GM12878 (cell line): ENCODE measurements at regions not wholly inside any gene's neighbourhood (a gene's known extent, or its start where the extent isn't known, plus 50 kb on each side); places are given as distances from the start of the nearest gene placed in this dataset.

Experiments
- ATAC-seq: fragments of 200-7000 bp; cut with Tn5 transposase; 3 replicates; pipeline ENCODE4 v1.9.1; 2020; ENCODE audit warnings: mild to moderate bottlenecking, moderate library complexity
- BruUV-seq: library from RNA; stranded (reverse); fragments of 400-500 nt; replicated peaks from 2 replicates; lab custom pipeline; 2021; lab: Mats Ljungman, UMichigan
- CTCF ChIA-PET: fragments of 300-600 bp; sonication (Branson Sonifier 250); formaldehyde crosslinking; extraction: SDS; loops from one replicate; lab custom pipeline; 2021; ENCODE audit warnings: inconsistent platforms; lab: Yijun Ruan, JAX
- POLR2A ChIA-PET: fragments of 350-600 bp; formaldehyde crosslinking; extraction: SDS; loops from one replicate; lab custom pipeline; 2021; ENCODE audit warnings: inconsistent platforms; lab: Charles Lee
- RAD21 ChIA-PET: fragments of 300-600 bp; sonication (Branson Sonifier 250); formaldehyde crosslinking; loops from one replicate; lab custom pipeline; 2023; ENCODE audit warnings: antibody characterized with exemption; ENCODE audit not compliant: unreplicated experiment; lab: Charles Lee
- SMC1A ChIA-PET: fragments of 300-600 bp; sonication (Branson Sonifier 250); formaldehyde crosslinking; loops from one replicate; lab custom pipeline; 2023; ENCODE audit not compliant: unreplicated experiment, uncharacterized antibody; lab: Charles Lee
- DNase-seq: peaks from one replicate; pipeline ENCODE4 v3.0.0-alpha.2; 2011; ENCODE audit warnings: low read depth, low spot score
- FAIRE-seq: peaks from 3 replicates; lab custom pipeline; 2011; peaks lifted over from hg19 to GRCh38; lab: Jason Lieb, UNC
- H2AFZ ChIP-seq: 2 replicates; pipeline ENCODE4 v1.6.0; 2011; ENCODE audit warnings: low read depth, low read length, control low read depth; ENCODE audit not compliant: control insufficient read depth
- H3K27ac ChIP-seq: 2 replicates; pipeline ENCODE4 v1.5.1; 2011; ENCODE audit warnings: control low read depth; ENCODE audit not compliant: control insufficient read depth, insufficient read depth
- H3K27me3 ChIP-seq, 2 experiments: replicated peaks in 1 of 2; 2 replicates each; pipeline versions ENCODE4 v1.6.0 to v1.6.1; 2011; ENCODE audit warnings: low read length in 1 of 2; ENCODE audit not compliant: control insufficient read depth in 2 of 2, insufficient read depth in 2 of 2
- H3K36me3 ChIP-seq, 2 experiments: 2 replicates each; pipeline ENCODE4 v1.5.1; 2011; ENCODE audit warnings: low read length in 1 of 2; ENCODE audit not compliant: control insufficient read depth in 2 of 2, insufficient read depth in 2 of 2
- H3K4me1 ChIP-seq: 2 replicates; pipeline ENCODE4 v1.6.1; 2011; ENCODE audit warnings: mild to moderate bottlenecking, low read length, moderate library complexity, mixed read lengths; ENCODE audit not compliant: control insufficient read depth, insufficient read depth
- H3K4me2 ChIP-seq: 2 replicates; pipeline ENCODE4 v1.6.0; 2011; ENCODE audit warnings: control low read depth; ENCODE audit not compliant: control insufficient read depth, insufficient read depth
- H3K4me3 ChIP-seq: fragments of 200-600 bp; sonication (generic); 2 replicates; pipeline ENCODE4 v1.5.1; 2016
- H3K79me2 ChIP-seq: 2 replicates; pipeline ENCODE4 v1.6.0; 2011; ENCODE audit warnings: low read length; ENCODE audit not compliant: control insufficient read depth, insufficient read depth
- H3K9ac ChIP-seq: 2 replicates; pipeline ENCODE4 v1.8.0; 2011; ENCODE audit warnings: low read length, control low read depth, mixed read lengths; ENCODE audit not compliant: control insufficient read depth, insufficient read depth
- H3K9me3 ChIP-seq: replicated peaks from 3 replicates; pipeline ENCODE4 v1.5.1; 2011; ENCODE audit warnings: mild to moderate bottlenecking, low read length; ENCODE audit not compliant: control insufficient read depth, insufficient read depth
- H4K20me1 ChIP-seq: 2 replicates; pipeline ENCODE4 v1.6.0; 2011; ENCODE audit not compliant: control insufficient read depth, insufficient read depth
- ATF3 ChIP-seq: IDR thresholded peaks from 2 replicates; pipeline ENCODE4 v1.6.1; 2011; ENCODE audit warnings: low read depth, mild to moderate bottlenecking, low read length, moderate library complexity, borderline replicate concordance; ENCODE audit errors: extremely low read depth
- EGR1 ChIP-seq, 2 experiments: IDR thresholded peaks; 1 replicate in 1 of 2; 2 replicates in 1 of 2; pipeline ENCODE4 v1.6.1; 2011 to 2012; ENCODE audit warnings: low read depth in 2 of 2, low read length in 2 of 2, borderline replicate concordance in 1 of 2, mild to moderate bottlenecking in 1 of 2, moderate library complexity in 1 of 2
- GABPA ChIP-seq: IDR thresholded peaks from 2 replicates; pipeline ENCODE4 v1.6.1; 2014; ENCODE audit warnings: antibody characterized with exemption, low read depth, mild to moderate bottlenecking, inconsistent platforms
- JUNB ChIP-seq: IDR thresholded peaks from 2 replicates; pipeline ENCODE4 v1.6.1; 2016; ENCODE audit warnings: antibody characterized with exemption, mild to moderate bottlenecking
- JUND ChIP-seq: IDR thresholded peaks from 2 replicates; pipeline ENCODE4 v1.6.1; 2012; ENCODE audit warnings: low read depth, mild to moderate bottlenecking, low read length, improper control_type of control experiment, moderate library complexity
- KAT2A ChIP-seq: conservative IDR thresholded peaks from 2 replicates; pipeline ENCODE4 v1.6.1; 2011; ENCODE audit warnings: low read depth, low read length; ENCODE audit not compliant: control insufficient read depth
- NR2C2 ChIP-seq: IDR thresholded peaks from 2 replicates; pipeline ENCODE4 v1.6.1; 2011; ENCODE audit warnings: borderline replicate concordance, low read depth; ENCODE audit not compliant: control insufficient read depth, insufficient read length
- POLR2A ChIP-seq: IDR thresholded peaks from 2 replicates; pipeline ENCODE4 v1.6.1; 2011; ENCODE audit warnings: low read depth, mild to moderate bottlenecking, low read length
- POU2F2 ChIP-seq: IDR thresholded peaks from 3 replicates; pipeline ENCODE4 v1.6.1; 2011; ENCODE audit warnings: low read depth, mild to moderate bottlenecking, low read length, borderline replicate concordance
- RAD21 ChIP-seq: IDR thresholded peaks from 2 replicates; pipeline ENCODE4 v1.6.1; 2011; ENCODE audit warnings: mild to moderate bottlenecking, low read depth, low read length, moderate library complexity; ENCODE audit not compliant: insufficient read depth
- RELA ChIP-seq: fragments of 450-650 bp; IDR thresholded peaks from 2 replicates; pipeline ENCODE4 v1.8.0; 2014; ENCODE audit warnings: borderline replicate concordance; ENCODE audit not compliant: partially characterized antibody
- SKIL ChIP-seq: fragments of 450-650 bp; IDR thresholded peaks from 2 replicates; pipeline ENCODE4 v1.6.1; 2017; ENCODE audit warnings: mild to moderate bottlenecking, low read depth, inconsistent platforms; ENCODE audit not compliant: poor library complexity, severe bottlenecking
- SPI1 ChIP-seq: IDR thresholded peaks from 2 replicates; pipeline ENCODE4 v1.6.1; 2011; ENCODE audit warnings: low read depth, mild to moderate bottlenecking, low read length, moderate library complexity, borderline replicate concordance; ENCODE audit not compliant: insufficient read depth
- STAT1 ChIP-seq: fragments of 450-650 bp; conservative IDR thresholded peaks from 2 replicates; pipeline ENCODE4 v1.6.1; 2014; ENCODE audit warnings: antibody characterized with exemption, mild to moderate bottlenecking
- TARDBP ChIP-seq: IDR thresholded peaks from 2 replicates; pipeline ENCODE4 v1.6.1; 2016; ENCODE audit warnings: borderline replicate concordance
- YY1 ChIP-seq: IDR thresholded peaks from 2 replicates; pipeline ENCODE4 v1.6.1; 2011; ENCODE audit warnings: low read depth, mild to moderate bottlenecking, low read length
- ZNF24 ChIP-seq: fragments of 450-650 bp; IDR thresholded peaks from 2 replicates; pipeline ENCODE4 v1.6.1; 2017; ENCODE audit warnings: antibody characterized with exemption, mild to moderate bottlenecking
- ZNF592 ChIP-seq: fragments of 450-650 bp; IDR thresholded peaks from 2 replicates; pipeline ENCODE4 v1.6.1; 2017; ENCODE audit warnings: mild to moderate bottlenecking, moderate library complexity
- whole genome bisulfite sequencing: methylation state at CpG from one replicate; pipeline ENCODE4 v1.1.6; 2016; ENCODE audit warnings: low lambda C conversion rate; ENCODE audit not compliant: insufficient replicate concordance, insufficient coverage; ENCODE audit errors: missing lambda C conversion rate; 5-methylcytosine and 5-hydroxymethylcytosine counted together
- in situ Hi-C: fragments of 300-500 bp; cut with MboI; formaldehyde crosslinking; loops from 9 replicates; pipeline ENCODE4 v1.14.3; 2018; ENCODE audit warnings: mixed read lengths
- intact Hi-C: fragments of 100-400 bp; cut with micrococcal nuclease; formaldehyde crosslinking; loops from one replicate; pipeline ENCODE4 v1.14.2; 2022; ENCODE audit not compliant: unreplicated experiment
- TF ChIP-seq, protein P1 (sequence below): fragments of 450-650 bp; IDR thresholded peaks from 2 replicates; pipeline ENCODE4 v1.6.1; 2014; ENCODE audit warnings: mild to moderate bottlenecking

- Histone ChIP-seq H3K9ac (no peak overlapping the region), H3K36me3 (no peaks in the 10 kb centered on the region), H4K20me1 (no peaks in the 10 kb centered on the region), H3K4me3 (no peak overlapping the region), H3K79me2 (no peaks in the 10 kb centered on the region), H3K27me3 (no peaks in the 10 kb centered on the region), H3K9me3 (no peaks in the 10 kb centered on the region), H3K27ac (no peak overlapping the region), H3K4me2 (no peak overlapping the region), H3K4me1 (no peaks in the 10 kb centered on the region), H2AFZ (no peak overlapping the region)
- no peak for FAIRE-seq
- WGBS = 0% methylated on average over 1 of the region's 1 CpG
- ChIA-PET CTCF (no interaction called here), SMC1A (no interaction called here), POLR2A (interaction anchor here (0.7 kb wide), 1 partner anchor 225 kb away, joined by 4 read pairs; no protein-coding TSS in a partner anchor), RAD21 (no interaction called here)
- no peak for ATAC-seq
- intact Hi-C loops (no loop called here), in situ Hi-C loops (no loop called here)
- BruUV-seq = no TSS peak
- no peak for DNase-seq
- no peak for TF ChIP-seq RELA
- no peak for TF ChIP-seq POU2F2
- TF ChIP-seq ZNF24 = no peak
- no peak for TF ChIP-seq SKIL
- no peak for TF ChIP-seq NR2C2
- TF ChIP-seq, protein P1, sequence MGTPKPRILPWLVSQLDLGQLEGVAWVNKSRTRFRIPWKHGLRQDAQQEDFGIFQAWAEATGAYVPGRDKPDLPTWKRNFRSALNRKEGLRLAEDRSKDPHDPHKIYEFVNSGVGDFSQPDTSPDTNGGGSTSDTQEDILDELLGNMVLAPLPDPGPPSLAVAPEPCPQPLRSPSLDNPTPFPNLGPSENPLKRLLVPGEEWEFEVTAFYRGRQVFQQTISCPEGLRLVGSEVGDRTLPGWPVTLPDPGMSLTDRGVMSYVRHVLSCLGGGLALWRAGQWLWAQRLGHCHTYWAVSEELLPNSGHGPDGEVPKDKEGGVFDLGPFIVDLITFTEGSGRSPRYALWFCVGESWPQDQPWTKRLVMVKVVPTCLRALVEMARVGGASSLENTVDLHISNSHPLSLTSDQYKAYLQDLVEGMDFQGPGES = no peak
- TF ChIP-seq POLR2A = no peak
- TF ChIP-seq GABPA = no peak
- no peak for TF ChIP-seq RAD21
- no peak for TF ChIP-seq ZNF592
- no peak for TF ChIP-seq JUNB
- no peak for TF ChIP-seq TARDBP
- no peak for TF ChIP-seq STAT1
- TF ChIP-seq EGR1 (IDR thresholded peaks at IDR 0.05; ENCODE audit: borderline replicate concordance in 1 of 2, low read depth in 2 of 2, low read length in 2 of 2) = no peak
- no peak for TF ChIP-seq SPI1
- no peak for TF ChIP-seq KAT2A
- no peak for TF ChIP-seq ATF3
- TF ChIP-seq JUND = no peak
- TF ChIP-seq YY1 = no peak
Measured at GRCh38 chrX:118197730-118198129, 81.1 kb upstream of the KLHL13 start.
